Posterior cingulate gyrus (tissue), 11 donors: ENCODE measurements at regions not wholly inside any gene's neighbourhood (a gene's known extent, or its start where the extent isn't known, plus 50 kb on each side); places are given as distances from the start of the nearest gene placed in this dataset.

ENCODE experiments used
- DNase-seq, 10 donors: peaks; one replicate each; pipeline versions ENCODE4 v3.0.0 to v3.0.0-alpha.2; 2020 to 2021; ENCODE audit warnings: mixed read lengths in 3 of 10
- intact Hi-C: fragments of 100-400 bp; cut with DNase I; formaldehyde crosslinking; loops from one replicate; pipeline ENCODE4 v1.15.1; 2023

- no peak for DNase-seq
- intact Hi-C loops: no loop called here
Observed at GRCh38 chr1:195591917-195592672, 1016.1 kb downstream of the KCNT2 start.

- no peak for DNase-seq
- intact Hi-C loops: no loop called here
Observed at GRCh38 chr1:195590649-195591048, 1017.6 kb downstream of the KCNT2 start.

GRCh38 chr1:195584870-195585624, 1023.2 kb downstream of the KCNT2 start:
- no peak for DNase-seq

GRCh38 chr1:195580988-195581387, 1027.3 kb downstream of the KCNT2 start:
- no peak for DNase-seq
- intact Hi-C loops: no loop called here

More at GRCh38 chr1:195584870-195585624, 1023.2 kb downstream of the KCNT2 start:
- intact Hi-C loops: no loop called here

- intact Hi-C loops: no loop called here
Observed at GRCh38 chr1:195577748-195578147, 1030.5 kb downstream of the KCNT2 start.

GRCh38 chr1:195576641-195577040, 1031.6 kb downstream of the KCNT2 start:
- DNase-seq: no peak
- intact Hi-C loops: no loop called here

More at GRCh38 chr1:195577748-195578147, 1030.5 kb downstream of the KCNT2 start:
- DNase-seq: no peak

- intact Hi-C loops: no loop called here
- no peak for DNase-seq
Observed at GRCh38 chr1:195574511-195574910, 1033.7 kb downstream of the KCNT2 start.

- no peak for DNase-seq
- intact Hi-C loops: no loop called here
Observed at GRCh38 chr1:195569934-195570333, 1038.3 kb downstream of the KCNT2 start.

- intact Hi-C loops: no loop called here
- DNase-seq: no peak
Observed at GRCh38 chr1:195568389-195568788, 1039.9 kb downstream of the KCNT2 start.

GRCh38 chr1:195562074-195562473, 1046.2 kb downstream of the KCNT2 start:
- no peak for DNase-seq

GRCh38 chr1:195550071-195550862, 1058.0 kb downstream of the KCNT2 start:
- intact Hi-C loops: no loop called here
- no peak for DNase-seq

More at GRCh38 chr1:195562074-195562473, 1046.2 kb downstream of the KCNT2 start:
- intact Hi-C loops: no loop called here

GRCh38 chr1:195530961-195531360, 1077.3 kb downstream of the KCNT2 start:
- DNase-seq: no peak
- intact Hi-C loops: no loop called here

- no peak for DNase-seq
- intact Hi-C loops: no loop called here
Observed at GRCh38 chr1:195529881-195530280, 1078.4 kb downstream of the KCNT2 start.

GRCh38 chr1:195520757-195521156, 1087.5 kb downstream of the KCNT2 start:
- intact Hi-C loops: no loop called here
- DNase-seq: no peak

GRCh38 chr1:195516036-195516435, 1092.2 kb downstream of the KCNT2 start:
- intact Hi-C loops: no loop called here
- no peak for DNase-seq

GRCh38 chr1:195511501-195511900, 1096.7 kb downstream of the KCNT2 start:
- intact Hi-C loops: no loop called here
- no peak for DNase-seq

- intact Hi-C loops: no loop called here
- DNase-seq: no peak
Observed at GRCh38 chr1:195501118-195501517, 1107.1 kb downstream of the KCNT2 start.

- peak in 1 of 10 donors; percentile 59 for DNase-seq
Observed at GRCh38 chr1:195495720-195496635, 1112.3 kb downstream of the KCNT2 start.

GRCh38 chr1:195482137-195482536, 1126.1 kb downstream of the KCNT2 start:
- intact Hi-C loops: no loop called here
- DNase-seq: peak in 1 of 10 donors; percentile 50

More at GRCh38 chr1:195495720-195496635, 1112.3 kb downstream of the KCNT2 start:
- intact Hi-C loops: no loop called here

- intact Hi-C loops: no loop called here
- DNase-seq: no peak
Observed at GRCh38 chr1:195481293-195481692, 1126.9 kb downstream of the KCNT2 start.
